ENCODE measurements at regions not wholly inside any gene's neighbourhood (a gene's known extent, or its start where the extent isn't known, plus 50 kb on each side); places are given as distances from the start of the nearest gene placed in this dataset.

GRCh38 chr21:19458295-19458694, 1054.7 kb upstream of the TMPRSS15 start:
- Histone ChIP-seq H3K36me3 (ENCODE audit: low read depth) (no peaks in the 10 kb centered on the region), H3F3A (ENCODE audit: insufficient read depth) (no peaks in the 10 kb centered on the region), H3K4me2 (ENCODE audit: unreplicated experiment) (no peak overlapping the region), H2AFZ (no peak overlapping the region), H3K27ac (no peak overlapping the region), H3K9ac (no peak overlapping the region), H3K4me1 (ENCODE audit: insufficient read depth) (no peaks in the 10 kb centered on the region), H3K9me2 (ENCODE audit: insufficient read depth) (no peaks in the 10 kb centered on the region), H3K4me3 (no peak overlapping the region), H3K9me3 (ENCODE audit: low read depth) (no peaks in the 10 kb centered on the region), H4K20me1 (ENCODE audit: insufficient read depth) (no peaks in the 10 kb centered on the region), H3K79me2 (ENCODE audit: insufficient read depth) (no peaks in the 10 kb centered on the region), H3K27me3 (replicated peaks; ENCODE audit: insufficient read depth) (no peaks in the 10 kb centered on the region)
- DNase-seq: no peak
- in situ Hi-C loops (cut with MboI): no loop called here
- WGBS, 2 experiments (ENCODE audit: low coverage in 1 of 2, low lambda C conversion rate in 2 of 2, missing lambda C conversion rate in 2 of 2): 0 to 9% methylated on average over 1 of the region's 1 CpG
- no peak for TF ChIP-seq EZH2 (IDR thresholded peaks at IDR 0.05; ENCODE audit: insufficient read depth, poor library complexity, severe bottlenecking)
- TF ChIP-seq EZH2phosphoT487 (IDR thresholded peaks at IDR 0.05; ENCODE audit: insufficient read depth, low read depth): no peak

GRCh38 chr21:19461481-19462205, 1058.1 kb upstream of the TMPRSS15 start:
- Histone ChIP-seq H3K4me2 (ENCODE audit: unreplicated experiment) (no peak overlapping the region), H4K20me1 (ENCODE audit: insufficient read depth) (no peaks in the 10 kb centered on the region), H3K36me3 (ENCODE audit: low read depth) (no peaks in the 10 kb centered on the region), H3K4me1 (ENCODE audit: insufficient read depth) (no peaks in the 10 kb centered on the region), H3K27ac (no peak overlapping the region), H3F3A (ENCODE audit: insufficient read depth) (no peaks in the 10 kb centered on the region), H3K27me3 (replicated peaks; ENCODE audit: insufficient read depth) (no peaks in the 10 kb centered on the region), H3K79me2 (ENCODE audit: insufficient read depth) (no peaks in the 10 kb centered on the region), H2AFZ (no peak overlapping the region), H3K9me2 (ENCODE audit: insufficient read depth) (no peaks in the 10 kb centered on the region), H3K9ac (no peak overlapping the region), H3K9me3 (ENCODE audit: low read depth) (no peaks in the 10 kb centered on the region), H3K4me3 (no peak overlapping the region)
- WGBS, 2 experiments (ENCODE audit: low coverage in 1 of 2, low lambda C conversion rate in 2 of 2, missing lambda C conversion rate in 2 of 2): 25% methylated on average over 8 of the region's 8 CpGs
- in situ Hi-C loops (cut with MboI): no loop called here
- no peak for TF ChIP-seq EZH2 (IDR thresholded peaks at IDR 0.05; ENCODE audit: insufficient read depth, poor library complexity, severe bottlenecking)
- no peak for TF ChIP-seq EZH2phosphoT487 (IDR thresholded peaks at IDR 0.05; ENCODE audit: insufficient read depth, low read depth)
- no peak for DNase-seq

GRCh38 chr21:19463966-19464365, 1060.4 kb upstream of the TMPRSS15 start:
- Histone ChIP-seq H3K9me3 (ENCODE audit: low read depth) (no peaks in the 10 kb centered on the region), H3K9me2 (ENCODE audit: insufficient read depth) (no peaks in the 10 kb centered on the region), H4K20me1 (ENCODE audit: insufficient read depth) (no peaks in the 10 kb centered on the region), H3K9ac (no peak overlapping the region), H3K79me2 (ENCODE audit: insufficient read depth) (no peaks in the 10 kb centered on the region), H3F3A (ENCODE audit: insufficient read depth) (no peaks in the 10 kb centered on the region), H3K36me3 (ENCODE audit: low read depth) (no peaks in the 10 kb centered on the region), H3K4me3 (no peak overlapping the region), H2AFZ (no peak overlapping the region), H3K27me3 (replicated peaks; ENCODE audit: insufficient read depth) (no peaks in the 10 kb centered on the region), H3K4me2 (ENCODE audit: unreplicated experiment) (no peak overlapping the region), H3K27ac (no peak overlapping the region), H3K4me1 (ENCODE audit: insufficient read depth) (no peaks in the 10 kb centered on the region)
- TF ChIP-seq EZH2phosphoT487 (IDR thresholded peaks at IDR 0.05; ENCODE audit: insufficient read depth, low read depth) (no peak), EZH2 (IDR thresholded peaks at IDR 0.05; ENCODE audit: insufficient read depth, poor library complexity, severe bottlenecking) (no peak)
- DNase-seq: no peak
- in situ Hi-C loops (cut with MboI): no loop called here
- 59 to 100% methylated on average over 1 of the region's 1 CpG for WGBS, 2 experiments (ENCODE audit: low coverage in 1 of 2, low lambda C conversion rate in 2 of 2, missing lambda C conversion rate in 2 of 2)

- Histone ChIP-seq H3K4me1 (ENCODE audit: insufficient read depth) (no peaks in the 10 kb centered on the region), H3K9me2 (ENCODE audit: insufficient read depth) (no peaks in the 10 kb centered on the region), H3K9me3 (ENCODE audit: low read depth) (no peaks in the 10 kb centered on the region), H3K27me3 (replicated peaks; ENCODE audit: insufficient read depth) (no peaks in the 10 kb centered on the region), H3K27ac (no peak overlapping the region), H3K4me2 (ENCODE audit: unreplicated experiment) (no peak overlapping the region), H3K9ac (no peak overlapping the region), H2AFZ (no peak overlapping the region), H4K20me1 (ENCODE audit: insufficient read depth) (no peaks in the 10 kb centered on the region), H3K36me3 (ENCODE audit: low read depth) (no peaks in the 10 kb centered on the region), H3K79me2 (ENCODE audit: insufficient read depth) (no peaks in the 10 kb centered on the region), H3F3A (ENCODE audit: insufficient read depth) (no peaks in the 10 kb centered on the region), H3K4me3 (no peak overlapping the region)
- in situ Hi-C loops (cut with MboI): no loop called here
- DNase-seq: no peak
- TF ChIP-seq EZH2 (IDR thresholded peaks at IDR 0.05; ENCODE audit: insufficient read depth, poor library complexity, severe bottlenecking) (no peak), EZH2phosphoT487 (IDR thresholded peaks at IDR 0.05; ENCODE audit: insufficient read depth, low read depth) (no peak)
- WGBS, 2 experiments (ENCODE audit: low coverage in 1 of 2, low lambda C conversion rate in 2 of 2, missing lambda C conversion rate in 2 of 2): 28 to 42% methylated on average over 3 of the region's 3 CpGs
These were observed 1065.6 kb upstream of the TMPRSS15 start for GRCh38 chr21:19468991-19469715.
